ENCODE measurements at regions not wholly inside any gene's neighbourhood (a gene's known extent, or its start where the extent isn't known, plus 50 kb on each side); places are given as distances from the start of the nearest gene placed in this dataset.
A peak's percentile ranks its signal among the peaks of the same experiment; 100 is the strongest.

- DNase-seq, result no peak
Observed at GRCh38 chr2:8402222-8402621, 279.6 kb upstream of the ID2 start.

- no peak for DNase-seq
Observed at GRCh38 chr2:8403876-8404275, 278.0 kb upstream of the ID2 start.

GRCh38 chr2:8405334-8405733 lies 276.5 kb upstream of the ID2 start:
- no peak for DNase-seq

GRCh38 chr2:8406271-8406670 lies 275.6 kb upstream of the ID2 start:
- no peak for DNase-seq

- no peak for DNase-seq
Observed at GRCh38 chr2:8407332-8407731, 274.5 kb upstream of the ID2 start.

GRCh38 chr2:8408560-8409460 lies 273.0 kb upstream of the ID2 start:
- DNase-seq, result peak; percentile 92

- no peak for DNase-seq
Observed at GRCh38 chr2:8409461-8410260, 272.2 kb upstream of the ID2 start.

- DNase-seq, result no peak
Observed at GRCh38 chr2:8412082-8412481, 269.8 kb upstream of the ID2 start.

- DNase-seq, result no peak
Observed at GRCh38 chr2:8412586-8412985, 269.3 kb upstream of the ID2 start.

GRCh38 chr2:8413589-8414135 lies 268.2 kb upstream of the ID2 start:
- DNase-seq, result no peak

GRCh38 chr2:8414946-8415879 lies 266.6 kb upstream of the ID2 start:
- no peak for DNase-seq

GRCh38 chr2:8416001-8416571 lies 265.8 kb upstream of the ID2 start:
- DNase-seq, result no peak

GRCh38 chr2:8416849-8417832 lies 264.7 kb upstream of the ID2 start:
- no peak for DNase-seq

GRCh38 chr2:8418721-8419120 lies 263.1 kb upstream of the ID2 start:
- DNase-seq, result no peak

GRCh38 chr2:8421658-8422449 lies 260.0 kb upstream of the ID2 start:
- DNase-seq, result no peak

GRCh38 chr2:8422450-8422800 lies 259.4 kb upstream of the ID2 start:
- DNase-seq, result no peak

GRCh38 chr2:8424997-8425900 lies 256.6 kb upstream of the ID2 start:
- DNase-seq, result peak; percentile 39

GRCh38 chr2:8426550-8426949 lies 255.3 kb upstream of the ID2 start:
- no peak for DNase-seq

- no peak for DNase-seq
Observed at GRCh38 chr2:8427211-8427610, 254.6 kb upstream of the ID2 start.

Data from activated CD4-positive, alpha-beta T cell treated with anti-CD3 and anti-CD28 coated beads, Interleukin-2, amount 50 U/mL, for 16 hours (primary cell).